ENCODE measurements at regions not wholly inside any gene's neighbourhood (a gene's known extent, or its start where the extent isn't known, plus 50 kb on each side); places are given as distances from the start of the nearest gene placed in this dataset.

- Histone ChIP-seq H2BK120ac (replicated peaks; ENCODE audit: low read depth, low read length) (no peak overlapping the region), H3K14ac (ENCODE audit: insufficient read length) (no peak overlapping the region), H3K23me2 (ENCODE audit: low read depth, low read length) (no peaks in the 10 kb centered on the region; the same call in 1 of the 2 replicates), H2BK20ac (ENCODE audit: low read length) (no peak overlapping the region), H3K18ac (ENCODE audit: extremely low read depth, low read length) (no peak overlapping the region), H3K23ac (ENCODE audit: insufficient read length) (no peak overlapping the region), H2AK5ac (ENCODE audit: low read depth, low read length) (no peak overlapping the region), H4K20me1 (replicated peaks in 1 of 2; ENCODE audit: control insufficient read depth in 1 of 2, insufficient read depth in 2 of 2, low read length in 2 of 2) (no peaks in the 10 kb centered on the region), H4K5ac (ENCODE audit: insufficient read length, low read depth, low read length) (no peak overlapping the region), H3K4me2 (ENCODE audit: insufficient read depth in 1 of 2, low read depth in 2 of 2, low read length in 2 of 2) (no peak overlapping the region), H3K27ac (ENCODE audit: low read depth, low read length) (no peak overlapping the region), H2BK15ac (ENCODE audit: low read length) (no peak overlapping the region), H2AFZ (ENCODE audit: low read length) (no peak overlapping the region), H3K27me3 (replicated peaks in 1 of 4; ENCODE audit: control insufficient read depth in 3 of 4, extremely low read depth in 1 of 4, insufficient read depth in 3 of 4, low read length in 3 of 4) (no peaks in the 10 kb centered on the region), H4K91ac (replicated peaks; ENCODE audit: insufficient read length, low read length) (no peak overlapping the region), H3K4me3 (ENCODE audit: extremely low read depth in 1 of 4, insufficient read depth in 2 of 4, low read depth in 3 of 4, low read length in 4 of 4) (no peak overlapping the region), H3K4me1 (replicated peaks in 1 of 4; ENCODE audit: control insufficient read depth in 3 of 4, insufficient read depth in 4 of 4, low read length in 3 of 4) (no peaks in the 10 kb centered on the region), H3K56ac (replicated peaks; ENCODE audit: insufficient read length, low read depth, low read length) (no peak overlapping the region), H3K79me2 (ENCODE audit: control insufficient read depth in 1 of 2, insufficient read depth in 2 of 2, low read length in 2 of 2) (no peaks in the 10 kb centered on the region), H3K4ac (replicated peaks; ENCODE audit: insufficient read length, low read depth, low read length) (no peak overlapping the region), H3K36me3 (ENCODE audit: control insufficient read depth in 2 of 4, insufficient read depth in 4 of 4, low read length in 3 of 4) (no peaks in the 10 kb centered on the region), H2BK12ac (ENCODE audit: low read depth, low read length) (no peak overlapping the region), H2BK5ac (ENCODE audit: low read depth, low read length) (no peak overlapping the region), H3K9me3 (ENCODE audit: insufficient read depth in 2 of 2, low read depth in 1 of 2, low read length in 1 of 2) (no peaks in the 10 kb centered on the region), H3K79me1 (ENCODE audit: low read depth, low read length) (no peaks in the 10 kb centered on the region), H3K9ac (replicated peaks in 1 of 4; ENCODE audit: extremely low read depth in 1 of 4, low read depth in 3 of 4, low read length in 3 of 4) (no peak overlapping the region), H4K8ac (ENCODE audit: extremely low read depth, insufficient read depth, low read length) (no peak overlapping the region)
- no peak for FAIRE-seq
- 90% methylated on average over 7 of the region's 7 CpGs; no CpG with 5 or more reads in 1 of the 2 experiments for WGBS, 2 experiments (ENCODE audit: extremely low coverage in 1 of 2, insufficient coverage in 1 of 2, insufficient read length in 1 of 2, insufficient replicate concordance in 2 of 2, low coverage in 1 of 2, low lambda C conversion rate in 2 of 2, missing lambda C conversion rate in 1 of 2)
- TF ChIP-seq SP1 (IDR thresholded peaks at IDR 0.05; ENCODE audit: low read depth, low read length) (no peak), FOSL1 (IDR thresholded peaks at IDR 0.05; ENCODE audit: insufficient read depth, low read depth, low read length) (no peak), SUZ12 (IDR thresholded peaks at IDR 0.05; ENCODE audit: low read length) (no peak), EZH2 (IDR thresholded peaks at IDR 0.05; ENCODE audit: low read depth, low read length, severe bottlenecking) (no peak), GTF2F1 (IDR thresholded peaks at IDR 0.05; ENCODE audit: borderline replicate concordance, low read depth, low read length) (no peak), RNF2 (IDR thresholded peaks at IDR 0.05; ENCODE audit: borderline replicate concordance, low read depth, low read length, missing control alignments, poor library complexity, severe bottlenecking) (no peak), EGR1 (IDR thresholded peaks at IDR 0.05; ENCODE audit: borderline replicate concordance, low read depth, low read length) (no peak)
- DNase-seq (ENCODE audit: low read depth in 1 of 2, low spot score in 2 of 2): no peak
- ChIA-PET CTCF (ENCODE audit: partially characterized antibody) (no interaction called here), POLR2A (ENCODE audit: partially characterized antibody) (no interaction called here)
Observed at GRCh38 chr10:7467031-7467667, 56.3 kb upstream of the SFMBT2 start.

Data from H1 (cell line).